Left lung (tissue), 4 donors: ENCODE measurements at regions not wholly inside any gene's neighbourhood (a gene's known extent, or its start where the extent isn't known, plus 50 kb on each side); places are given as distances from the start of the nearest gene placed in this dataset.
"Not testable (repeated sequence)": the region's sequence is repeated elsewhere in the genome, so short reads cannot be mapped to it uniquely, and the experiment has no call there.

Source experiments
- ATAC-seq: fragments of 200-7000 bp; cut with Tn5 transposase; one replicate; pipeline ENCODE4 v1.9.1; 2020; ENCODE audit warnings: moderate library complexity
- DNase-seq, 4 donors: peaks; one replicate each; pipeline ENCODE4 v3.0.0-alpha.2; 2013 to 2020
- H3K27ac ChIP-seq, 2 donors: fragments of 200-600 bp; sonication (generic) in 1 of 2; one replicate each; pipeline versions ENCODE4 v1.5.0 to v1.8.0; 2020 to 2021
- H3K27me3 ChIP-seq, 2 donors: fragments of 200-600 bp; sonication (generic) in 1 of 2; one replicate each; pipeline versions ENCODE4 v1.5.0 to v1.8.0; 2020 to 2021
- H3K36me3 ChIP-seq, 2 donors: fragments of 200-600 bp; sonication (generic) in 1 of 2; one replicate each; pipeline versions ENCODE4 v1.5.0 to v1.8.0; 2020 to 2021
- H3K4me1 ChIP-seq, 2 donors: fragments of 200-600 bp; one replicate each; pipeline ENCODE4 v1.8.0; 2021
- H3K4me3 ChIP-seq, 2 donors: fragments of 200-600 bp; sonication (generic) in 1 of 2; one replicate each; pipeline versions ENCODE4 v1.5.0 to v1.8.0; 2020 to 2021; ENCODE audit warnings: mild to moderate bottlenecking in 1 of 2
- H3K9me3 ChIP-seq, 2 donors: fragments of 200-600 bp; sonication (generic) in 1 of 2; one replicate each; pipeline versions ENCODE4 v1.5.0 to v1.8.0; 2020 to 2021
- intact Hi-C, 2 donors: fragments of 100-400 bp; cut with DNase I; formaldehyde crosslinking; loops; one replicate each; pipeline versions ENCODE4 v1.11.2 to v1.14.2; 2022
- TF ChIP-seq, protein P1 (sequence below), 2 donors: fragments of 200-600 bp; sonication (generic) in 1 of 2; IDR thresholded peaks; one replicate each; pipeline versions ENCODE4 v1.5.0 to v1.8.0; 2021; ENCODE audit warnings: antibody characterized with exemption in 2 of 2
- donor health status: DM: no; HTN: yes; CAD: no.
- donor health status: DM: no; HTN: no; CAD: no.

DNA sequence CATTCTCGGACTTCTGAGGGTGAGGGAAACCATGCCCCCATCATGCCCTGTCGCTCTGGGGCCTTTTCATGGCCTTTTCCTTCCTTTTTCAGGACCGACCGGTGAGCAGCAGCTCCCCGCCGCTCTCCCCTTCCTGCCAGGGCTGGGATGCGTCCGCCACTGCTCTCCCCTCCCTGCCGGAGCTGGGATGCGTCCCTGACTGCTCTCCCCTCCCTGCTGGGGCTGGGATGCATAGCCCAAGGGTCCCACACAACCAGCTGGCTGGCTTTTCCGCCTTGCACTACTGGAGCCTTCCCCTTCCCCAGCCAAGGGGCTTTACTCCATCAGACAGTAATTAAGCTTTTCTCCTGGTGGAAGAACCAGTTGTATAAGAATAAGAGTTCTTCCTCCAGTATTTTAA, 129.7 kb upstream of the COBL start:
- Histone ChIP-seq H3K36me3 (no peaks in the 10 kb centered on the region), H3K27me3 (no peaks in the 10 kb centered on the region), H3K4me1 (no peaks in the 10 kb centered on the region), H3K9me3 (peaks cover 0 to 7% of the 10 kb centered on the region in 2 donors), H3K27ac (no peak overlapping the region), H3K4me3 (no peak overlapping the region)
- no peak for DNase-seq
- ATAC-seq: no peak
- TF ChIP-seq, protein P1, sequence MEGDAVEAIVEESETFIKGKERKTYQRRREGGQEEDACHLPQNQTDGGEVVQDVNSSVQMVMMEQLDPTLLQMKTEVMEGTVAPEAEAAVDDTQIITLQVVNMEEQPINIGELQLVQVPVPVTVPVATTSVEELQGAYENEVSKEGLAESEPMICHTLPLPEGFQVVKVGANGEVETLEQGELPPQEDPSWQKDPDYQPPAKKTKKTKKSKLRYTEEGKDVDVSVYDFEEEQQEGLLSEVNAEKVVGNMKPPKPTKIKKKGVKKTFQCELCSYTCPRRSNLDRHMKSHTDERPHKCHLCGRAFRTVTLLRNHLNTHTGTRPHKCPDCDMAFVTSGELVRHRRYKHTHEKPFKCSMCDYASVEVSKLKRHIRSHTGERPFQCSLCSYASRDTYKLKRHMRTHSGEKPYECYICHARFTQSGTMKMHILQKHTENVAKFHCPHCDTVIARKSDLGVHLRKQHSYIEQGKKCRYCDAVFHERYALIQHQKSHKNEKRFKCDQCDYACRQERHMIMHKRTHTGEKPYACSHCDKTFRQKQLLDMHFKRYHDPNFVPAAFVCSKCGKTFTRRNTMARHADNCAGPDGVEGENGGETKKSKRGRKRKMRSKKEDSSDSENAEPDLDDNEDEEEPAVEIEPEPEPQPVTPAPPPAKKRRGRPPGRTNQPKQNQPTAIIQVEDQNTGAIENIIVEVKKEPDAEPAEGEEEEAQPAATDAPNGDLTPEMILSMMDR (IDR thresholded peaks at IDR 0.05): no peak
- intact Hi-C loops: no loop called here

DNA sequence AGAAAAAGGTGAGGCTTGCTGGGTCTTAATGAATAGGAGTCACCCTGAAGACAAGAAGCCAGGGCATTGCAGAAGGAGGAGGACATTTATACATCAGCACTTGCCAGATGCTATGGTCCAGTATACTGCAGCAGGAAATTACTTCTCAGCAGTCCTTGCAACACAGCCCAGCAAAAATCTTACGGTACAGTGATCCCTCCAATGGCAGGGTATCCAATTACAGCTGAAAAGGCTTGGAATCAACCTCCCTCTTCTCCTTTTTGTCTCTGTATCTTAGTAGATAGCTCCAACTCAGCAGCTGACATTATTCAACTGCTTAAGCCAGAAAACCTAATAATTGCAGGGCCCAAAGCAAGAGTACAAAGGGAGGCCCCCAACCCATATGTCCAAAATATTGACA, 128.3 kb upstream of the COBL start:
- H3K4me3 ChIP-seq: no peak overlapping the region
- no peak for DNase-seq
- ATAC-seq: no peak
- H3K27ac ChIP-seq: no peak overlapping the region
- peaks cover 0 to 7% of the 10 kb centered on the region in 2 donors for H3K9me3 ChIP-seq
- intact Hi-C loops: no loop called here
- H3K36me3 ChIP-seq: no peaks in the 10 kb centered on the region
- no peaks in the 10 kb centered on the region for H3K27me3 ChIP-seq
- TF ChIP-seq, protein P1 (IDR thresholded peaks at IDR 0.05): no peak
- H3K4me1 ChIP-seq: no peaks in the 10 kb centered on the region

DNA sequence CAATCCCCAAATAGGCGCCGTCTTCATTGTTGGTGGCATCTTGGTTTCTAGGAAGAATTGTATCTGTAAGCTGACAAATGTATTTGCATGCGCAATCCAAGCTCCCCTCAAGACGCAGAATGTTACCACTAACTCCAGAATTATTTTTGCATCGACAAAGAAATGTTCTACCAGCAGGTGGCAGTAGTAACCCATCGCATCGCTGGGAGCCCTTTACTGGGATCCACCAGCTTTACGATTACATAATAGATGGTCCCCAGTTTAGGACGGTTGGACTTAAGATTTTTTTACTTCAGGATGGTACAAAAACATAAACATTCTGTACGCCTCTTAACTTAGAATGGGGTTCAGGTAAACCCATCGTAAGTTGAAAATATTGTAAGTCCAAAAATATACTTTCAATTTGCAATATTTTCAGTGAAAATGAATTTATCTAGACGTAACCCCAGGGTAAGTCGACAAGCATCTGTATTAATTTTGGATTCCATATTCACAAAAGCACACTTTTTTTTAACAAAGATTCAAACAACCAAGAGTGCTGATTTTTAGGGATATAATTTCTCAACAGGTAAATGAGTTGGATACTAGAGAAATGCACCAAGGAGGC, 114.0 kb upstream of the COBL start:
- intact Hi-C loops: no loop called here
- no peaks in the 10 kb centered on the region for H3K4me1 ChIP-seq
- peak in 2 of 4 donors; percentile 39 to 59 for DNase-seq
- ATAC-seq: peak; percentile 81
- TF ChIP-seq, protein P1 (IDR thresholded peaks at IDR 0.05): peak; percentile 42 to 57
- H3K36me3 ChIP-seq: no peaks in the 10 kb centered on the region
- H3K27me3 ChIP-seq: peaks cover 0 to 11% of the 10 kb centered on the region in 2 donors
- no peak overlapping the region for H3K27ac ChIP-seq
- no peak overlapping the region for H3K4me3 ChIP-seq
- H3K9me3 ChIP-seq: no peaks in the 10 kb centered on the region

DNA sequence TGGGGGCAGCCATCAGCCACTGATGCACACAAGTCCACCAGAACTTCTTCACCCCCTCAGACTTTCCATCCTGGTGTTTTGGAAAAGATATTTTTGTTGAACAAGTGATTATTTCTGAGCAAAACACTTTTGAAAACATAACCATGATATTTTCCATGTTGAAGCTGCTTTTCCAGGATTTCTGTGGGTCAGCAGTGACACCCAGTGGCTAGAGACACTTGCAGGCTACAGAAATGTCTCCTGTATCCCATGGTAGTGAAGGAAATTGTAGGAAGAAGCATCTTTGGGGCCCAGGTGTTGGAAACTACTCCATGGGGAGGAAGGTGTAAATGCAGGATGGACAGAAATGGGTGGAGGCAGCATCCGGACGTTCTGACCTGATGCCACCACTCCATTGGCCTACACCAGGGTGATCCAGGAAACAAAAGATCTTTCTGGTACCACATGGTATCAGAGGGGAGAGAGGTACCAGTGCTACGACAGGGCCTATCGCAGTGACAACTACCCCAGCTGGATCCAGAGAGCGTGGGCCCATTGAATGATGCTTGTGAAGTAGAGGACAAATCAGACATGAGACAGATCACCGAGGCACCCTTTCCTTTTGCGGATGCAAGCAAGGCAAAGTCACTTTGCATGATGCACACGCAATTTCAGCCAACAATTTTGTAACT, 111.7 kb upstream of the COBL start:
- H3K27me3 ChIP-seq: peaks cover 0 to 5% of the 10 kb centered on the region in 2 donors
- TF ChIP-seq, protein P1 (IDR thresholded peaks at IDR 0.05): no peak
- H3K36me3 ChIP-seq: no peaks in the 10 kb centered on the region
- intact Hi-C loops: no loop called here
- H3K4me1 ChIP-seq: no peaks in the 10 kb centered on the region
- no peaks in the 10 kb centered on the region for H3K9me3 ChIP-seq
- DNase-seq: no peak
- H3K4me3 ChIP-seq: no peak overlapping the region
- ATAC-seq: no peak
- H3K27ac ChIP-seq: no peak overlapping the region

DNA sequence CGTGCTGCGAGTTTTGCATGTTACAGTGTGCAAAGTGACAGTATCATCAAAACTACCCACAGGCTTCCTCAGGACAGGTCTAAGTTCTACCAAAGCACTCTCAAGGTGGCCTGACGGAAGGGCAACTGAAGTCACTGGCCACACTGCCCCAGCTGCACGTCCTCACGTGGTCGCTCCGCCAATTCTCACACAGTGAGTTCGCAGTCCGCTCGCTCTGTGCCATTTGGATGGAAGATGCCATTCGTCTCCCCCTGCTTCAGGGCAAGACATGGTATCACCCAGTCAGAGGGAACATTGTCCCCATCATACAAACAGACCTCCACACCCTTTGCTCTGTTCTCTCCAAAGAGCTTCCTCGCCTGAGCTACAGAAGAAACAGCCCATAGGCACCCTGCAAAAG, 109.6 kb upstream of the COBL start:
- Histone ChIP-seq H3K27ac (no peak overlapping the region), H3K36me3 (no peaks in the 10 kb centered on the region), H3K4me1 (no peaks in the 10 kb centered on the region), H3K4me3 (no peak overlapping the region), H3K9me3 (no peaks in the 10 kb centered on the region), H3K27me3 (peaks cover 0 to 5% of the 10 kb centered on the region in 2 donors)
- DNase-seq (no peak), ATAC-seq (no peak)
- intact Hi-C loops: no loop called here
- TF ChIP-seq, protein P1 (IDR thresholded peaks at IDR 0.05): no peak

DNA sequence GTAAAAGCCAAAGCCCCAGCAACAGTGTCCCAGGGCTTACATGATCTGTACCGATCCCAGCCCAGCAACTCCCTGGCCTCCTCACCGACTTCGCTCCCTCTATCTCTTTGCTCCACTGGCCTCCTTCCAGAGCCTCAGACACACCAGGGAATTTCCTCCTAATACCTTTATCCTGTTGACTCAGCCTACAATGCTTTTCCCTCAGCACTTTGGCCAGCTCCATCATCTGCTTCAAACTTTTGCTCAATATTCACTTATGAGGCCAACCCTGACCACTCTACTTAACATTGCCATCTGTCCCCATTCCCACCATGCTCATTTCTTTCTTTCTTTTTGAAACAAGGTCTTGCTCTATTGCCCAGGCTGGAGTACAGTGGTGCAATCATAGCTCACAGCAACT, 93.3 kb upstream of the COBL start:
- H3K36me3 ChIP-seq, H3K27ac ChIP-seq, H3K27me3 ChIP-seq, H3K4me1 ChIP-seq, H3K9me3 ChIP-seq, intact Hi-C loops, ATAC-seq, H3K4me3 ChIP-seq, DNase-seq: not testable (repeated sequence)

DNA sequence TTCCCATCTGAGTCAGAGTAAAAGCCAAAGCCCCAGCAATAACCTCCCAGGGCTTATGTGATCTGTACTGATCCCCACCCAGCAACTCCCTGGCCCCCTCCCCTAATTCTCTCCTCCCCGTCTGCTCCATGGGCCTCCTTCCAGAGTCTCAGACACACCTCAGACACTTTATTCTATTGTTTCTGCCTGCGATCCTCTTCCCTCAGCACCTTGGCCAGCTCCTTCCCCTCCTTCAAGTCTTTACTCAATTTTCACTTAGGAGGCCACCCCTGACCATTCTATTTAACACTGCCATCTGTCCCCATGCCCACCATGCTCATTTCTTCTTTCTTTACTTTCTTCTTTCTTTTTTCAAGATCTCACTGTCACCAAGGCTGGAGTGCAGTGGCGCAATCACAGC, 81.0 kb upstream of the COBL start:
- H3K36me3 ChIP-seq, H3K9me3 ChIP-seq, H3K4me3 ChIP-seq, H3K4me1 ChIP-seq, ATAC-seq, DNase-seq, H3K27me3 ChIP-seq, intact Hi-C loops, H3K27ac ChIP-seq: not testable (repeated sequence)

DNA sequence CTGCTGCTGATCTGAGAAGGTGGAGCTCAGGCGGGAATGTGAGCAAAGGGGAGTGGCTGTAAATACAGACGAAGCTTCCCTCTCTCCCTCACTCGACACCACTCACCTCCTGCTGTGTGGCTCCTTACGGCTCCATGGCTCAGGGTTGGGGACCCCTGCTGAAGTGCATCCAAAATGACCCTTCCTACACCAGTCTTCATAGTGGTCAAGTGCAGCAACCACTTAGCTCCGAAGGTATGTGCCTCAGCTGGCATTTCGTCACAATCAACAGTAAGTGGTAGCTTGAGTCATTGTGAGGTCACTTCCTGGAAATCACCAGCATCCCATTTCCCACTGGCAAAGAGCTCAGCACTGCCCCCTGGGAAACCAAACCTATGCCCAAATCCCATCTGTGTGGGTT, 76.4 kb upstream of the COBL start:
- DNase-seq, intact Hi-C loops, H3K36me3 ChIP-seq, H3K4me1 ChIP-seq, H3K27ac ChIP-seq, H3K9me3 ChIP-seq, H3K4me3 ChIP-seq, H3K27me3 ChIP-seq, ATAC-seq: not testable (repeated sequence)
